HepG2 (cell line): ENCODE measurements at regions not wholly inside any gene's neighbourhood (a gene's known extent, or its start where the extent isn't known, plus 50 kb on each side); places are given as distances from the start of the nearest gene placed in this dataset.

Experiments
- ATAC-seq: fragments of 200-7000 bp; cut with Tn5 transposase; 3 replicates; pipeline ENCODE4 v1.9.1; 2020; ENCODE audit warnings: mild to moderate bottlenecking, moderate library complexity
- BruUV-seq: library from RNA; stranded (reverse); fragments of 400-500 nt; replicated peaks from 2 replicates; lab custom pipeline; 2021; lab: Mats Ljungman, UMichigan
- CTCF ChIA-PET: fragments of 300-600 bp; formaldehyde crosslinking; extraction: SDS; loops from one replicate; lab custom pipeline; 2021; ENCODE audit warnings: low total read pairs, inconsistent platforms, low intra/inter-chr PET ratio; lab: Yijun Ruan, JAX
- POLR2A ChIA-PET: fragments of 350-600 bp; sonication (Branson Sonifier 250); formaldehyde crosslinking; loops from one replicate; lab custom pipeline; 2020; ENCODE audit warnings: antibody characterized with exemption, inconsistent platforms; lab: Yijun Ruan, JAX
- DNase-seq: peaks from one replicate; pipeline ENCODE4 v3.0.0-alpha.2; 2015; ENCODE audit warnings: low spot score
- FAIRE-seq: peaks from 3 replicates; lab custom pipeline; 2011; peaks lifted over from hg19 to GRCh38; lab: Jason Lieb, UNC
- H2AFZ ChIP-seq: one replicate; pipeline ENCODE4 v1.6.1; 2011; ENCODE audit warnings: low read length, inconsistent platforms
- H3K27ac ChIP-seq: fragments of 300-600 bp; 3 replicates; pipeline ENCODE4 v1.8.0; 2011; ENCODE audit warnings: mixed run types, mild to moderate bottlenecking, mixed read lengths, low read length, inconsistent platforms; ENCODE audit not compliant: insufficient read depth; ENCODE audit errors: extremely low read length
- H3K27me3 ChIP-seq, 2 experiments: fragments of 200-600 bp in 1 of 2; 2 replicates in 1 of 2; 3 replicates in 1 of 2; pipeline versions ENCODE4 v1.6.0 to v1.8.0; 2011; ENCODE audit warnings: low read length in 2 of 2, mild to moderate bottlenecking in 2 of 2, moderate library complexity in 2 of 2, inconsistent platforms in 1 of 2; ENCODE audit not compliant: insufficient read depth in 2 of 2, control insufficient read depth in 1 of 2
- H3K36me3 ChIP-seq, 2 experiments: fragments of 200-600 bp in 1 of 2; replicated peaks in 1 of 2; 2 replicates in 1 of 2; 3 replicates in 1 of 2; pipeline versions ENCODE4 v1.5.1 to v1.8.0; 2011; ENCODE audit warnings: low read length in 2 of 2, inconsistent platforms in 1 of 2; ENCODE audit not compliant: insufficient read depth in 2 of 2, control insufficient read depth in 1 of 2
- H3K4me1 ChIP-seq: 2 replicates; pipeline ENCODE4 v1.5.1; 2012; ENCODE audit warnings: low read length, inconsistent platforms; ENCODE audit not compliant: insufficient read depth
- H3K4me2 ChIP-seq: 2 replicates; pipeline ENCODE4 v1.6.0; 2011; ENCODE audit warnings: low read depth, low read length, inconsistent platforms
- H3K4me3 ChIP-seq, 3 experiments: fragments of 200-600 bp in 1 of 3; sonication (generic), shearing (Covaris generic) in 1 of 3; replicated peaks in 1 of 3; 2 replicates each; pipeline ENCODE4 v1.5.1; 2011 to 2016; ENCODE audit warnings: low read length in 3 of 3, inconsistent platforms in 2 of 3, low read depth in 2 of 3, mild to moderate bottlenecking in 2 of 3, control low read depth in 1 of 3, mixed read lengths in 1 of 3; ENCODE audit not compliant: insufficient read depth in 1 of 3
- H3K79me2 ChIP-seq: one replicate; pipeline ENCODE4 v1.6.1; 2011; ENCODE audit warnings: low read length, inconsistent platforms; ENCODE audit not compliant: insufficient read depth
- H3K9ac ChIP-seq: 2 replicates; pipeline ENCODE4 v1.6.0; 2011; ENCODE audit warnings: mild to moderate bottlenecking, low read depth, low read length, inconsistent platforms; ENCODE audit not compliant: insufficient read depth
- H3K9me3 ChIP-seq: 2 replicates; pipeline ENCODE4 v1.5.1; 2012; ENCODE audit warnings: mild to moderate bottlenecking, low read length
- H4K20me1 ChIP-seq: 2 replicates; pipeline ENCODE4 v1.6.0; 2011; ENCODE audit warnings: inconsistent platforms, mild to moderate bottlenecking, low read length, moderate library complexity; ENCODE audit not compliant: insufficient read depth
- AHR ChIP-seq: IDR thresholded peaks from 2 replicates; pipeline ENCODE4 v1.6.1; 2018; ENCODE audit warnings: missing genetic modification reagents, missing compliant biosample characterization
- CTCF ChIP-seq: sonication (generic); formaldehyde crosslinking; IDR thresholded peaks from 2 replicates; pipeline ENCODE4 v1.5.0; 2020; ENCODE audit warnings: mild to moderate bottlenecking, missing genetic modification reagents, moderate library complexity
- EP300 ChIP-seq, 3 experiments: sonication (generic) in 1 of 3; formaldehyde crosslinking in 1 of 3; IDR thresholded peaks; 2 replicates each; pipeline versions ENCODE4 v1.5.1 to v1.6.1; 2011 to 2020; ENCODE audit warnings: low read depth in 2 of 3, low read length in 2 of 3, borderline replicate concordance in 1 of 3, improper control_type of control experiment in 1 of 3, mild to moderate bottlenecking in 1 of 3, missing genetic modification reagents in 1 of 3, moderate library complexity in 1 of 3
- HHEX ChIP-seq: IDR thresholded peaks from 2 replicates; pipeline ENCODE4 v1.6.1; 2016; ENCODE audit warnings: control low read depth
- MLX ChIP-seq: IDR thresholded peaks from 2 replicates; pipeline ENCODE4 v1.6.1; 2016
- PCBP1 ChIP-seq: fragments of 200-400 bp; formaldehyde crosslinking; IDR thresholded peaks from 2 replicates; pipeline ENCODE4 v1.6.1; 2017; ENCODE audit warnings: mild to moderate bottlenecking, low read depth, low read length, borderline replicate concordance
- PHF20 ChIP-seq: sonication (generic); formaldehyde crosslinking; IDR thresholded peaks from 2 replicates; pipeline ENCODE4 v1.5.0; 2020; ENCODE audit warnings: mild to moderate bottlenecking, missing genetic modification reagents
- SALL1 ChIP-seq: sonication (generic); formaldehyde crosslinking; IDR thresholded peaks from 2 replicates; pipeline ENCODE4 v1.8.0; 2022; ENCODE audit warnings: mild to moderate bottlenecking, missing genetic modification reagents
- STAT5B ChIP-seq: sonication (generic); formaldehyde crosslinking; IDR thresholded peaks from 2 replicates; pipeline ENCODE4 v1.4.0; 2020; ENCODE audit warnings: missing genetic modification reagents
- THAP8 ChIP-seq: sonication (generic); formaldehyde crosslinking; IDR thresholded peaks from 2 replicates; pipeline ENCODE4 v1.5.1; 2020; ENCODE audit warnings: missing genetic modification reagents, mild to moderate bottlenecking, borderline replicate concordance
- TOE1 ChIP-seq: sonication (generic); formaldehyde crosslinking; IDR thresholded peaks from 2 replicates; pipeline ENCODE4 v1.4.0; 2020; ENCODE audit warnings: mild to moderate bottlenecking, missing genetic modification reagents
- ZSCAN30 ChIP-seq: sonication (generic); formaldehyde crosslinking; IDR thresholded peaks from 2 replicates; pipeline ENCODE4 v1.5.0; 2020; ENCODE audit warnings: mild to moderate bottlenecking, missing genetic modification reagents
- WGBS: methylation state at CpG from one replicate; pipeline ENCODE4 v1.1.6; 2017; ENCODE audit warnings: low lambda C conversion rate; 5-methylcytosine and 5-hydroxymethylcytosine counted together
- in situ Hi-C: cut with HindIII; loops from 2 replicates; pipeline ENCODE4 v1.10.0; 2017; ENCODE audit warnings: low pct_unique_long_range_greater_than_20kb; ENCODE audit not compliant: extremely low pct_ligation_motif_present
- intact Hi-C: fragments of 100-400 bp; cut with micrococcal nuclease; formaldehyde crosslinking; loops from one replicate; pipeline ENCODE4 v1.10.0; 2022; ENCODE audit not compliant: unreplicated experiment

- intact Hi-C loops (no loop called here), in situ Hi-C loops (no loop called here)
- H3K9me3 ChIP-seq = no peaks in the 10 kb centered on the region
- H3K27me3 ChIP-seq = peaks cover 0 to 11% of the 10 kb centered on the region in 2 experiments; a peak in 1 of 5 replicates
- H3K4me1 ChIP-seq = no peaks in the 10 kb centered on the region
- H4K20me1 ChIP-seq = no peaks in the 10 kb centered on the region
- TF ChIP-seq PCBP1 (no peak), TOE1 (CRISPR knock-in tag) (no peak), HHEX (CRISPR knock-in tag) (no peak), THAP8 (CRISPR knock-in tag) (no peak)
- TF ChIP-seq, all 625 proteins: peak for 0
- 23% methylated on average over 3 of the region's 3 CpGs for WGBS
- Histone ChIP-seq H2AFZ (no peak overlapping the region), H3K79me2 (no peaks in the 10 kb centered on the region), H3K4me2 (no peak overlapping the region), H3K36me3 (no peaks in the 10 kb centered on the region), H3K4me3 (no peak overlapping the region), H3K27ac (no peak overlapping the region), H3K9ac (no peak overlapping the region)
- no peak for ATAC-seq
- ChIA-PET POLR2A (no interaction called here), CTCF (no interaction called here)
- no TSS peak for BruUV-seq
- FAIRE-seq = no peak
- DNase-seq = no peak
Observed at GRCh38 chr5:73358366-73358765, 90.2 kb downstream of the FOXD1 start.

- CTCF ChIA-PET = no interaction called here
- ATAC-seq (no peak), FAIRE-seq (no peak), DNase-seq (no peak)
- Histone ChIP-seq H3K27me3 (peaks cover 0 to 11% of the 10 kb centered on the region in 2 experiments; a peak in 1 of 5 replicates), H4K20me1 (no peaks in the 10 kb centered on the region), H3K4me1 (no peaks in the 10 kb centered on the region), H3K36me3 (no peaks in the 10 kb centered on the region), H3K4me2 (no peak overlapping the region), H3K9me3 (no peaks in the 10 kb centered on the region), H2AFZ (no peak overlapping the region), H3K79me2 (no peaks in the 10 kb centered on the region), H3K27ac (no peak overlapping the region), H3K9ac (no peak overlapping the region), H3K4me3 (no peak overlapping the region)
- intact Hi-C loops (no loop called here), in situ Hi-C loops (no loop called here)
- POLR2A ChIA-PET = no interaction called here
- TF ChIP-seq PHF20 (CRISPR knock-in tag) (no peak), SALL1 (CRISPR knock-in tag) (no peak), ZSCAN30 (no peak), EP300 (IDR thresholded peaks at IDR 0.05; ENCODE audit: low read depth in 2 of 2, low read length in 2 of 2) (no peak), EP300 (CRISPR knock-in tag; IDR thresholded peaks at IDR 0.05; ENCODE audit: borderline replicate concordance) (no peak), CTCF (CRISPR knock-in tag) (no peak), AHR (no peak), MLX (no peak), STAT5B (CRISPR knock-in tag) (no peak)
- WGBS = 0% methylated on average over 3 of the region's 3 CpGs
- no TSS peak for BruUV-seq
Observed at GRCh38 chr5:73357576-73357975, 91.0 kb downstream of the FOXD1 start.
